GM23338 (cell line): ENCODE measurements at regions not wholly inside any gene's neighbourhood (a gene's known extent, or its start where the extent isn't known, plus 50 kb on each side); places are given as distances from the start of the nearest gene placed in this dataset.

Experiments
- EZH2 ChIP-seq: fragments of 200-600 bp; sonication (generic); IDR thresholded peaks from one replicate; pipeline ENCODE4 v1.8.0; 2017; ENCODE audit warnings: antibody characterized with exemption, mild to moderate bottlenecking, low read depth; ENCODE audit not compliant: unreplicated experiment
- JUNB ChIP-seq: IDR thresholded peaks from one replicate; pipeline ENCODE4 v1.6.1; 2016; ENCODE audit warnings: antibody characterized with exemption; ENCODE audit not compliant: unreplicated experiment
- ZNF114 ChIP-seq: fragments of 250-450 bp; sonication (Bioruptor Pico); IDR thresholded peaks from 2 replicates; pipeline ENCODE4 v1.5.0; 2020; ENCODE audit warnings: mild to moderate bottlenecking, moderate library complexity
- TF ChIP-seq, protein P1 (sequence below), 2 experiments: fragments of 200-600 bp in 1 of 2; sonication (generic) in 1 of 2; conservative IDR thresholded peaks; 2 replicates each; pipeline versions ENCODE4 v1.5.1 to v1.6.1; 2016 to 2017; ENCODE audit warnings: antibody characterized with exemption in 2 of 2, low read depth in 2 of 2, mild to moderate bottlenecking in 2 of 2, moderate library complexity in 1 of 2
- TF ChIP-seq, protein P2 (sequence below): IDR thresholded peaks from one replicate; pipeline ENCODE4 v1.6.1; 2018; ENCODE audit warnings: antibody characterized with exemption; ENCODE audit not compliant: unreplicated experiment
- TF ChIP-seq, protein P3 (sequence below): IDR thresholded peaks from 2 replicates; pipeline ENCODE4 v1.6.1; 2016; ENCODE audit warnings: antibody characterized with exemption

DNA sequence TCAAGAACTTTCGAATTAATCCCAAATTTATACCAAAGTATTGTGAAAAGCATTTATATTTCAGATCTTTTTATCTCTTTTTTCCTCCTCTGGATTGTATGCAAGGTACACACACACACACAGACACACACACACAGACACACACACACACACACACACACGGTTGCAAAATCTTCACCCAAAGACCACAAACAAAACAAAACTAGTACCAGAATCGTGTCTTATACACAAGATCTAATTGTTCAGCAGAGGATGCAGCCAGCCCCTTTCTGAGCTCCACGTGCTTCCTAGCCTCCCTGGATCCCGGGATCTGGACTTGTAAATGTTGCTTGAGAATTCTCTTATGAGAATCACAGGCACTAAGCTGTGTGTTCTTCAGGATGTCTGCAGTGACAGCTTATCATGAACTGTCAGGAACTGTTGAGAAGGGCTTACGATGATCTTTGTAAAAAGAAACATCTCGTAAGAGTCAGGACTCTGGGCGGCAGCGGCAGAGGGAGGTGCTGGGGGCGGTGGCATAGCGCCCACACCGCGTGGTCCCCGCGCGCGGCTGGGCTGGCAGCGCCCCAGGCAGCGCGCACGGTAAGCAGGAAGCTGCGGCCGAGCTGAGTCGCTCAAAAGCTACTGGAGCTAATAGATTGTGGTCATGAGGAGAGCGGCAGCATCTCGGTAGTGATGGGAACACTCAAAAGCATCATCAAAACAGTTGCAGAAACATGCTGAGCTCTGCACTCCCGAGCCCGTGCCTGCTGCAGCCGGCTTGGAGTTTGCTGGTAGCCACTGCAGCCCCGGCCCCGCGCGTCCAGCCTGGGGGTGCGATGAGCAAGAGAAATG is 277.6 kb downstream of the GATA3 start:
- TF ChIP-seq EZH2 (no peak), ZNF114 (CRISPR knock-in tag) (no peak), JUNB (no peak)
- TF ChIP-seq, protein P1, sequence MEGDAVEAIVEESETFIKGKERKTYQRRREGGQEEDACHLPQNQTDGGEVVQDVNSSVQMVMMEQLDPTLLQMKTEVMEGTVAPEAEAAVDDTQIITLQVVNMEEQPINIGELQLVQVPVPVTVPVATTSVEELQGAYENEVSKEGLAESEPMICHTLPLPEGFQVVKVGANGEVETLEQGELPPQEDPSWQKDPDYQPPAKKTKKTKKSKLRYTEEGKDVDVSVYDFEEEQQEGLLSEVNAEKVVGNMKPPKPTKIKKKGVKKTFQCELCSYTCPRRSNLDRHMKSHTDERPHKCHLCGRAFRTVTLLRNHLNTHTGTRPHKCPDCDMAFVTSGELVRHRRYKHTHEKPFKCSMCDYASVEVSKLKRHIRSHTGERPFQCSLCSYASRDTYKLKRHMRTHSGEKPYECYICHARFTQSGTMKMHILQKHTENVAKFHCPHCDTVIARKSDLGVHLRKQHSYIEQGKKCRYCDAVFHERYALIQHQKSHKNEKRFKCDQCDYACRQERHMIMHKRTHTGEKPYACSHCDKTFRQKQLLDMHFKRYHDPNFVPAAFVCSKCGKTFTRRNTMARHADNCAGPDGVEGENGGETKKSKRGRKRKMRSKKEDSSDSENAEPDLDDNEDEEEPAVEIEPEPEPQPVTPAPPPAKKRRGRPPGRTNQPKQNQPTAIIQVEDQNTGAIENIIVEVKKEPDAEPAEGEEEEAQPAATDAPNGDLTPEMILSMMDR (conservative IDR thresholded peaks at IDR 0.05; ENCODE audit: low read depth in 2 of 2), result no peak
- TF ChIP-seq, protein P2, sequence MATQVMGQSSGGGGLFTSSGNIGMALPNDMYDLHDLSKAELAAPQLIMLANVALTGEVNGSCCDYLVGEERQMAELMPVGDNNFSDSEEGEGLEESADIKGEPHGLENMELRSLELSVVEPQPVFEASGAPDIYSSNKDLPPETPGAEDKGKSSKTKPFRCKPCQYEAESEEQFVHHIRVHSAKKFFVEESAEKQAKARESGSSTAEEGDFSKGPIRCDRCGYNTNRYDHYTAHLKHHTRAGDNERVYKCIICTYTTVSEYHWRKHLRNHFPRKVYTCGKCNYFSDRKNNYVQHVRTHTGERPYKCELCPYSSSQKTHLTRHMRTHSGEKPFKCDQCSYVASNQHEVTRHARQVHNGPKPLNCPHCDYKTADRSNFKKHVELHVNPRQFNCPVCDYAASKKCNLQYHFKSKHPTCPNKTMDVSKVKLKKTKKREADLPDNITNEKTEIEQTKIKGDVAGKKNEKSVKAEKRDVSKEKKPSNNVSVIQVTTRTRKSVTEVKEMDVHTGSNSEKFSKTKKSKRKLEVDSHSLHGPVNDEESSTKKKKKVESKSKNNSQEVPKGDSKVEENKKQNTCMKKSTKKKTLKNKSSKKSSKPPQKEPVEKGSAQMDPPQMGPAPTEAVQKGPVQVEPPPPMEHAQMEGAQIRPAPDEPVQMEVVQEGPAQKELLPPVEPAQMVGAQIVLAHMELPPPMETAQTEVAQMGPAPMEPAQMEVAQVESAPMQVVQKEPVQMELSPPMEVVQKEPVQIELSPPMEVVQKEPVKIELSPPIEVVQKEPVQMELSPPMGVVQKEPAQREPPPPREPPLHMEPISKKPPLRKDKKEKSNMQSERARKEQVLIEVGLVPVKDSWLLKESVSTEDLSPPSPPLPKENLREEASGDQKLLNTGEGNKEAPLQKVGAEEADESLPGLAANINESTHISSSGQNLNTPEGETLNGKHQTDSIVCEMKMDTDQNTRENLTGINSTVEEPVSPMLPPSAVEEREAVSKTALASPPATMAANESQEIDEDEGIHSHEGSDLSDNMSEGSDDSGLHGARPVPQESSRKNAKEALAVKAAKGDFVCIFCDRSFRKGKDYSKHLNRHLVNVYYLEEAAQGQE, result no peak
- TF ChIP-seq, protein P3, sequence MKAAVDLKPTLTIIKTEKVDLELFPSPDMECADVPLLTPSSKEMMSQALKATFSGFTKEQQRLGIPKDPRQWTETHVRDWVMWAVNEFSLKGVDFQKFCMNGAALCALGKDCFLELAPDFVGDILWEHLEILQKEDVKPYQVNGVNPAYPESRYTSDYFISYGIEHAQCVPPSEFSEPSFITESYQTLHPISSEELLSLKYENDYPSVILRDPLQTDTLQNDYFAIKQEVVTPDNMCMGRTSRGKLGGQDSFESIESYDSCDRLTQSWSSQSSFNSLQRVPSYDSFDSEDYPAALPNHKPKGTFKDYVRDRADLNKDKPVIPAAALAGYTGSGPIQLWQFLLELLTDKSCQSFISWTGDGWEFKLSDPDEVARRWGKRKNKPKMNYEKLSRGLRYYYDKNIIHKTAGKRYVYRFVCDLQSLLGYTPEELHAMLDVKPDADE, result no peak
